ENCODE measurements at regions not wholly inside any gene's neighbourhood (a gene's known extent, or its start where the extent isn't known, plus 50 kb on each side); places are given as distances from the start of the nearest gene placed in this dataset.
"Not testable (repeated sequence)": the region's sequence is repeated elsewhere in the genome, so short reads cannot be mapped to it uniquely, and the experiment has no call there.

- not testable (repeated sequence) for DNase-seq
Observed at GRCh38 chr5:62196532-62196931, 109.5 kb upstream of the KIF2A start.

DNA sequence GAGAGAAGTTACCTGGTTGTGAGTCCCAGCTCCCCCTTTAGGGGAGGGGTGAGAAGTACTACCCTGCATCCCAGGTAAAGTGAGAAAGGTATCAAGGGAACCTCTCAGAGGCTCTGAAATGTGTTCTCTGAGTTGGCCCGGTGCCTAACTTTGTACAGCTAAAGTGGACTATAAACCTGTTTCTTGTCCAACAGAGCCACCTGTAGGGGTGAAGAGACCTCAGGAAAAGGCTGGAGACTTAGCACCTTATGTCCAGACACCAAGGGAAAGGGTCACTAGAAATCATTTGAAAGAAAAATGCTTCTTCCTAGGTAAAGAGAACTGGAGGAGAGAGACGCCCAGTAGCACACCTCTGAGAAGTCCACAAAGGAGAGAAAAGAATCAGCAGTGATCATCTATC is 108.3 kb upstream of the KIF2A start:
- DNase-seq: no peak

DNA sequence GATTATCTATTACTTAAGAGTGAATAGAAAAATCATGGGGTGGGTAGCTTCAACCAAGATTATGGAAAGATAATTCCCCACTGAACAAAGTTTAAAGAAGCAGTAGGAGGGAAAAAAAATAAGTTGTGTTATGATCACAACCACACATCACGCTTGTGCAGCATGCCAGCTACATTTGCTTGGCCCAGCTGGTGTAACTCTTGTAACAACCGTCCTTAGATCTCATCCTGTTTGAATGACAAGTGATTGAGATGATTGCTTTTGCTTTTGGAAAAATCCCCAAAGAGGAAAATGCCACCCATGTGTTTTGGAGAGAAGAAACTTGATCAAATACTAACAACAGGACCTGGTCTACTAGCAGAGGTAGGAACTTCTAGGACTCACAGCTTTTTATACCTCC is 107.6 kb upstream of the KIF2A start:
- DNase-seq: no peak

DNA sequence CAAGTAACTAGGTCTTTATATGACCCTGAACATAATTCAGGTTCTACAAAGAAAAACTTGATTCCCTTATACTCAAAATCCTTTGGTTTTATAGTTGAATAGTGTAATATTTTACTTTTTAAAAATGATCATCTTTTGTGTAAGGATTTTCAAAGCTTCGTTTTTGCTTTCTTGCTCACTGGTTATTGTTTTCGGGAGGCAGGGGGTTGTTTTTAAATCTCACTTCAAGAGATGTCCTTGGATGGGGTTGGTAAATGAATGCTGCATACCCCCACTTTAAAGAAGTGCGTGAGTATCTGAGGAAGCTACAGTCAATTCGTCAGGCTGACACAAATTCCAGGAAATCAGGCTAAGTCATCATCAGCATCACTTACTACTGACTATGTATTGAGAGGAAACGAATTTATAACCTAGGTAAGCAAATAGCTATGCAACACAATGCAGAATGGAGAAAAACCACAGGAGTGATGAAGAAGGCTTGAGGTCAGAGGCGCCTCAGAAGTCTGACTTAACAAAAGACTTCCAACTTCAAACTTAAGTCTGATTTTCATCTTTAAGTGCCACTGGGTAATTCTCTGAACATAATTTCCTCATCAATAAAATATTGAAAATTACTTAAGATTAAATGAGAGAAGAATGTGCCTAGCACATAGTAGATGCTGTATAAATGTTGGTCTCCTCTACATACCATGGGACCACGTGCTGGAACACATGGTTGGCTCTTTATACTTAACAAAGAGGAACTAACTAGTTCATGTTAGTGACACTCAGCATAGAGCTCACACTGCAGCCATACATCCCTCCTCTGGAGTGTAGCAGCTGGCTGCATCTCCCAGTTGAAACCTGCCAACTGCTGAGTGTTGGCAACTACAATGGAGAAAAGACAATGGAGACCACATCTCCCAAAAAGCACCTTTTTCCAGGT is 106.0 kb upstream of the KIF2A start:
- DNase-seq: no peak

DNA sequence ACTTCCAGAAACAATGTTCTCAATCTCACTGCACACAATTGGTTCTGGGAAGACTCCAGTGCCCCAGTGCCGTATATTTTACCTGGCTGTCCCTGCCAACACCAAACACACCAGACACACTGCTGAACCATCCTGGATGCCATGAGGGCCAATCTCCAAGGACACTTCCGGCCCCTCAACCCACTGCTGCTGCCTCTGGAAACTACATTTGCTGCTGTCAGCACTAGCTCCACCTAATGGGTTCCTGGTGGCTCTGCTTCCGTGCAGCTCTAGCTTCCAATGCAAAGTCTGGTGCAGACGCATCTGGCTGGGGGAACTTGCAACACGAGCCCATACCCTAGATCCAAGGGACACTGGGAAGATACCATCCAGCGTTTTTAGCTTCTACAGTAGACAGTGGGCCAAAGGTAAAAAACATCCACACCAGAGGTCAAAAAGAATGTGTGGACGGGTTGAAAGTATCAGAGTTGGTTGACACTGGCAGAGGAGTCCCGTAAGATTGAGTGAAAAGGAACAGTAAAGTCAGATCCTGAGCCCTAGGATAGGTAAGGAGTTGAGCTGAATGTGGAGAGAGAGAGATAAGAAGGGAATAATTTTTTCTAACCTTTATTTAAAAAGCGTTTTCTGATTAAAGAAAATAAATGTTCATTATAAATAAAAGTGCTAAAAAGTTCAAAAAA is 99.7 kb upstream of the KIF2A start:
- peak; percentile 25 for DNase-seq

DNA sequence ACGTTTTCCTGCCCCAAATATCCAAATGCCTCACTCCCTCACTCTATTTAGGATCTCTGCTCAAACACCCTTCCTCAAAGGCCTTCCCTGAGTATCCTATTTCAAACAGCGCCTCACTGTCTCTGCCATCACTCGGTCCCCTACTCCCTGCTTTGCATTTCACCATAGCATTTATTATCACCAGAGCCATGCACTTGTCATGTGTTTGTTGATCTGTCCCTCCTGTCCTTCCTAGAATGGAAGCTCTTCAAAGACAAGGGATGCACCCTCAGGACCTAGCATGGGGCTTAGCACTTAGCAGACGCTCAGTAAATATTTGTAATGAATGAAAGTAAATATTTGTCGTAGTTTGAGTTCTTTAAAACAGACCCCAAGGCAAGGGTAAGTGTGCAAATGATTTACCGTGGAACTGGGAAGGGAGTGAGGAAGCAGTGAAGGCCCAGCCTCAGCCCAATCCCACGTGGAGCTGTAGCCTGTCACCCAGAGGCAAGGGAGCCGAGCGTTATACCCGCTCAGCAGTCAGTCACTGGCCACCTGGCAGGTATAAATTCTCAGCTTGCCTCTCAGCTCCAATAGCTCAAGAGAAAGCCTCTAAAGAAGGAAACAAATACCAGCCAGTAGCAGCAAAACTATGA is 97.7 kb upstream of the KIF2A start:
- no peak for DNase-seq

DNA sequence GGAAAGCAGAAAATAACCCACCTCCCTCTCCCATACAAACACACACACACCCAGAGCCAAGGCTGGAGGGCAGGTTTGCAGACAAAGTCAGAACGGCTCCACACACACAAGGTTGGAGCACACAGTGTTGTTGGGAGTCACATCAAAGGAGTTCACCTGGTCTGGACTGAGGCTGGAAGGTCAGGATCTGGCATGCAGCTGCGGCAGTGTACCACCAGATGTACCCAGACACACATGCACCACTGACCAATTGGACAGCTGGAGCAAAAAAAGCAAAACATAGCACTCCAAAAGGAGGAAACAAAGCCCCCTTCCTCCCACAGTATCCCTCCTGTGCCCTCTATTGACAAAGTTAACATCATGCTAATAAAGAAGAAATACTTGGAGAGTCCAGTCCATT is 94.6 kb upstream of the KIF2A start:
- DNase-seq: no peak

DNA sequence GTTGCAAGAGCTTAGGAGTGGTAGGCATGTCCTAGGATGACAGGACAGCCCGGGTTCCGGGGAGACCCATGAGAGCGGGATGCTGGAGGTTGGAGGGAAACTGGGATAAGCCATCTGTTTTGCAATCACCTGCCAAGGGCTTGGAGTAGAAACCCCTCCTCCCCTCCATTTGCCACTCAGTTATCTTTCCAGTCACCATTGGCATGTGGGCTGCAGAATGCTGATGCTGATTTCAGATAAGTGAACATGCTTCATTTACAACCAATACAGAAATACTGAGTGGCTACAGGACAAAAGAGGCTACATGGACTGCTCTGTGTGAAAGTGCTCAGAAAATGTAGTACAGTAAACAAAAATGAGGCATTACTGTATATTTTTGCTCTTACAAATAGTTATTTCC is 93.4 kb upstream of the KIF2A start:
- DNase-seq: no peak

DNA sequence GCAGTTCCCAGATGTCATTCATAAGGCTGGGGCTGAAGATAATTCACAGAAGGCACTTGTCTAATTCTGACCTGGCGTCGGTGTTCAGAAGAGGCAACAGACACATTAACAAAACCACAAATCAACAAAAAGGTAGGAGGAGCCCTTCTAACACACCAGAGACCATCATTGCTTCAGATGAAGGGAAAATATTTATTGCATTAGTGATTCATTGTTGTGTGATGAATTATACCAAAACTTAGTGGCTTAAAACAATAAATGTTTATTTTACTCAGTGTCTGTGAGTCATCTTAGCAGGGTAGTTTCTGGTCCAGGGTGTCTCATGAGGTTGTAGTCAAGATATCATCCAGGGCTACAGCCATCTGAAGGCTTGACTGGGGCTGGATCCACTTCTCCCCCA is 91.3 kb upstream of the KIF2A start:
- DNase-seq: peak; percentile 28

- DNase-seq: not testable (repeated sequence)
Observed at GRCh38 chr5:62216603-62217002, 89.4 kb upstream of the KIF2A start.

DNA sequence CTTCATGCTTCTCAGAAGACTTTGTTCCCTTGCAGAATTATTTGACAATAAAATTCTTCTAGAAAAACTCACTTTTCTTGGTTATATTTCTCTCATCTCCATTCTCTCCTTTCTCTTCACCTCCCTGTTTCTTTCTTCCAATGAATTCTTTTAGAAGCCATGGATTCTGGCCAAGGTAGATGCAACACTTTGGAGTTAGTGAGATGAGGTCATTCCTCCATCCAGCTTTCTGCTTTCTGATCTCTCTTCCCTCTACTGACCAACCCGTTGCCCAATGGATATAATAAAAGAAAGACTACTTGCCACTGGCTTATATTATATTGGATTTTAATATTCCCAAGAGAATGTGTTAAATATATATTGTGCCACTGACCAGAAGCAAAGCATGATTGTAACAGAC is 88.9 kb upstream of the KIF2A start:
- not testable (repeated sequence) for DNase-seq

DNA sequence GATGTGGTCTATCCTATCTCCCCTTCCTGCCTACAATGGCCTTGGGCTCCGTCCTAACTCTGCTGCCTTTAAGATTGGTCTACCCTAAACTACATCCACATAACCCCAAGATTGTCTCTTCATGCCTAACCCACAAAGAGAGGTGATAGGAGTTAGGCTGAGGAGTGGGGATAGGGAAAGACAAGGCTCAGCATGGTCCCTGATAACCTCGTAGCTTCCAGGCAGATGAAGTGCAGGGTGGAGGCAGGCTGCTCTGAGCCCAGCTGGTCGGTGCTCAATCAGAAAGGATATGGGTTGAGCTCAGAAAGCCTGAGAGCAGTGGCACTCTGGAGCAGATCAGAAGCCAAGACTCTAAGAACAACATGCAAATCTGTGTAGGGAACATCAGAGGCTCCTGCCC is 87.1 kb upstream of the KIF2A start:
- DNase-seq: not testable (repeated sequence)

GRCh38 chr5:62221881-62222280 is 84.1 kb upstream of the KIF2A start:
- DNase-seq: not testable (repeated sequence)

- DNase-seq: peak; percentile 48
Observed at GRCh38 chr5:62222305-62222704, 83.7 kb upstream of the KIF2A start.

DNA sequence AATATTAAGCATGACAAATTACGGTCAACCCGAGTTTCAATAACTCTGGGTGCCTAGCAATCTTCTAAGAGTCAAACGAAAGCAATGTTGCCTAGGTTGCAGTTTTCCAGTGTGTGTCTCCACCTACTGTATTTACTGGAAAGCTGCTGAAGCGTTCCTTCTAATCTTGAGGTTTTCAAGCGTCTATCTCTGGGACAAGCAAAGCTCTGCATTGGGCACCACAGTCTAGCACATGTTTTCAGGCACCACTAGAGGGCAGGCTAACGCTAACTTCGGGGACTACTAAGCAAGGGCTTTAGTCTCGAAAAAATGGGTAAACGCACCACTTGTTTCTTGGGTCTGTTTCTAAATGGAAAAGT is 82.7 kb upstream of the KIF2A start:
- not testable (repeated sequence) for DNase-seq

GRCh38 chr5:62224987-62225601 is 80.9 kb upstream of the KIF2A start:
- DNase-seq: not testable (repeated sequence)

DNA sequence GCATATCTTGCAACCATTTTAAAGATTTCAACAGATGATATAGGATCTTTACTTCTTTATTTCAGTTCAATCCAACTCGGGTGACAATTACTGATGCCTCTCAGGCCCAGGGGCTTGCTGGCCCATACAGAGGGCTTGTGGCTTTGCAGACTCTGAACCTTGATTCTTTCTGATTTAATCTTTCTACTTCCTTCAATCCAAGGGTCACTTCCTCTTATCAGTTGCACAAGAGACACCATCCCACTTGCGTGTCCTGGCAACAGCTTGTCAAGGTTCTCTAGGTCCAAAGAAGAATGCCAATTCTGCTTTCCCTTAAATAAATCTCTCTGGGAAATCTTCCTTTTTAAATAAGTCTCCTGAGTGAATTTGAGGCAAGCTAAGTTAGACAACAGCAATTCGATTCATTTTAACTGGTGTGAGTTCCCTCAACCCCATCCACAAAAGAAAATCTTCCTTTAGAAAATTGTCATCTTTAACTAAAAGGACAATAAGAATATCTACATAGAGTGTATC is 75.1 kb upstream of the KIF2A start:
- not testable (repeated sequence) for DNase-seq

GRCh38 chr5:62231576-62231975 is 74.4 kb upstream of the KIF2A start:
- DNase-seq: no peak

DNA sequence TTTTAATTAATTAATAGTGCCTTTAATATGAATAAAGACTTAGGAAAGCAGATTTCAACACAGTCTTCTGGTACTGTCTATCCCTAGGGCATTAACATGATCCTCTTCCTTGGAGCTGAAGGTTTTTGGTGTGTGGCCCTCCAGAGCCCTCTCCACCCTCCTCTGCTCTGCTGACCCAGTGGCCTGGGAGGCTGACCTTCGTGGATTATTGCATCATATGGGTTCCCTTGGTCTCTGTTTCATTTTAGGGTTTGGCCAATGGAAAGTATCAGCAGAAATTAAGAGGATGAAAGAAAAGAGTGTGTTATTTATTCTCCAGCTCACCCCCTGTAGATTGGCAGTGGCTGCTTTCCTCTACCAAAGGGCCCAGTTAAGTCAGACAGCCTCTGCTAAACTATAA is 73.8 kb upstream of the KIF2A start:
- DNase-seq: not testable (repeated sequence)

DNA sequence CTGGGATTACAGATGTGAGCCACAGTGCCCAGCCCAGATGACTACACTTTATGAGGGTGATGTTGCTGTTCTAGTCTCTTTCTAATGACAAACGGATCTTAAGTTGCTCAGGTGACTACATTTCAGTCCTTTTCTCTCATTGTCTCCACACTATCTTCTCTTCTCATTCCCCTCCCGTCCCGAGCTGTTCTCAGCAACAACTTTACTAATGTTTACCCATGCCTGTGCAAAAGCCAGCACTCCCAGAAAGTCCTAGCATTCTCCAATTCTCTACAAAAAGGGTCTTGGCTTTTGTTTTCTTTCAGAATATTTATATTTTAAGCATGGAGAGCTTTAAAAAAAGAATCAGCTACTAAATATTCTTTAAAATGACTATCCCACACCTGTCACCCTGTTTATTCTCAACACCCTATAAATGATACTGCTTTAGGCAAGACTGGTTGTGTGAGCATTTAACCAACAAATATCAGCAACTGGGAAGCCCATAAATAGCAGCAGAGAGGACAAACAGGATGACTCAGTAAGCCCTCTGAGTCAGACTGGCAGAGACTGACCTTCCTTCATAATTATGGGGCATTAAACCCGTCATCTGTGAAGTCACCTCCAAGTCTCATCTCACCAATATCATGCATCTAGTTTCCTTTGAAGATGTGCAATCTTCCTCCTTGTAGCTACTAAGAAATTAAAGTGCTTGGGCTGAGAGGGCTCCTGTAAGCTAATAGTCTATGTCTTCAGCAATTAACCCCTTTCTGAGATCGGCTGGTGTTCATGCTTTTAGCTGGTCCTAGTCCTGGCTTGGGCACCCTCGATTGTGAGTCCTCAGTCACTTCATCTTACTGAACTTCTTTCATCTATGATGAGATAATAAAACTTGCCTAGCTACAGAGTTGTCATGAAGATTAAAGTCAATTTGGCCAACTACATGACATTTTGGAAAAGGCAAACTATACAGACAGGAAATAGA is 72.6 kb upstream of the KIF2A start:
- DNase-seq: peak; percentile 56

DNA sequence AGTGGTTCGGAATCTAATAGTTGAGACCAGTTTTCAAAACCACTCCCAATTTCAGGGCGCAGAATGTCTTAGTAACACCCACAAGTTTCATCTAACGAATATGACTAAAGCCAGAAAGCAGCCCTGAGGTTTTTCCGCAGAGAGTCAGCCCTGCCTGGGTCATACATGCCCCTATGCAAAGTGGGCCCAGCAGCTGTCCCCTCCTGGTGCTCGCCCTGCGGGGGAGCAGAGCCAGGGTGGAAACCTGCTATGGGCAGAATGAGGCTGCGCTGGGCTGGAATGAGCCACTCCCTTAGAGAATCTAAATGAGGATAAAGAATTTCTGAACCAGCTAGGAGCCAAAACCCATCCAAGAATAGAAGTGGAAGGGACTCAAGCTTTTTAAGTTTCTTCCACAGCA is 69.4 kb upstream of the KIF2A start:
- DNase-seq: not testable (repeated sequence)

GRCh38 chr5:62237944-62238343 is 68.1 kb upstream of the KIF2A start:
- not testable (repeated sequence) for DNase-seq
